HL-60 (cell line): ENCODE measurements at regions not wholly inside any gene's neighbourhood (a gene's known extent, or its start where the extent isn't known, plus 50 kb on each side); places are given as distances from the start of the nearest gene placed in this dataset.

ENCODE experiments used
- DNase-seq, 2 experiments: peaks; one replicate each; pipeline ENCODE4 v3.0.0-alpha.2; 2010 to 2020; ENCODE audit warnings: low read depth in 1 of 2, low spot score in 1 of 2
- H3K27ac ChIP-seq: fragments of 250-450 bp; sonication (Bioruptor Pico); replicated peaks from 2 replicates; pipeline ENCODE4 v1.5.1; 2020; ENCODE audit warnings: mild to moderate bottlenecking, moderate library complexity
- H3K27me3 ChIP-seq: fragments of 250-450 bp; sonication (Bioruptor Pico); 2 replicates; pipeline ENCODE4 v1.5.1; 2021; ENCODE audit warnings: mild to moderate bottlenecking, moderate library complexity; ENCODE audit not compliant: insufficient read depth, poor library complexity, severe bottlenecking
- H3K4me3 ChIP-seq: replicated peaks from 2 replicates; pipeline ENCODE4 v1.5.1; 2011; ENCODE audit warnings: mild to moderate bottlenecking, control low read depth, low read length; ENCODE audit not compliant: insufficient read depth
- CTCF ChIP-seq: IDR thresholded peaks from one replicate; pipeline ENCODE4 v1.5.1; 2011; ENCODE audit warnings: low read length, control low read depth, inconsistent platforms; ENCODE audit not compliant: insufficient read depth
- GABPA ChIP-seq: IDR thresholded peaks from 2 replicates; pipeline ENCODE4 v1.6.1; 2012; ENCODE audit warnings: low read depth
- POLR2AphosphoS5 ChIP-seq: IDR thresholded peaks from 2 replicates; pipeline ENCODE4 v1.6.1; 2012; ENCODE audit warnings: low read depth
- REST ChIP-seq: IDR thresholded peaks from 2 replicates; pipeline ENCODE4 v1.6.1; 2012; ENCODE audit warnings: low read depth; ENCODE audit not compliant: insufficient replicate concordance
- SPI1 ChIP-seq: IDR thresholded peaks from 2 replicates; pipeline ENCODE4 v1.6.1; 2012; ENCODE audit warnings: low read depth, mild to moderate bottlenecking, borderline replicate concordance

GRCh38 chr3:22759636-22760310, 443.4 kb upstream of the UBE2E2 start:
- no peak overlapping the region for H3K4me3 ChIP-seq
- no peaks in the 10 kb centered on the region for H3K27me3 ChIP-seq
- H3K27ac ChIP-seq = no peak overlapping the region
- TF ChIP-seq CTCF = no peak
- TF ChIP-seq POLR2AphosphoS5 = no peak
- TF ChIP-seq SPI1 = no peak
- no peak for TF ChIP-seq REST
- no peak for TF ChIP-seq GABPA
- no peak for DNase-seq

DNA sequence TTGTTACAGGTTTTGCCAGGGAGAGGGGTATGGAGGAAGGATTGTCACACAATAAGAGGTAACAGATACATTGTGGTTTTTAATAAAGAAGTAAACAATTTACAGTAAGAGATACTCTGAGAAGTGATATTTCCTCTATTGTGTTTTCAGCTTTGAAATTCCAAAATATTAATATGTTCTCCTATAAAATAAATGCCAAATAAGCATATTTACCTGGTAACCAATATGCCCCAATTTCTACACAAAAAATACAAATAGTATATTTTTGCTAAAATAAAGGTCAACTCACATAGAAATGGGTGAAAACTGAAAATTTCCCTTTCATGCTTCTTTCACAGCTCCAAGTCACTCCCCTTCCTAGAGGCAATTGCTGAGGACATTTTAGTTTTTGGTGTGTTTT, 437.4 kb upstream of the UBE2E2 start:
- Histone ChIP-seq H3K4me3 (no peak overlapping the region), H3K27ac (no peak overlapping the region), H3K27me3 (no peaks in the 10 kb centered on the region)
- no peak for DNase-seq
- TF ChIP-seq REST = no peak
- no peak for TF ChIP-seq CTCF
- TF ChIP-seq SPI1 = no peak
- no peak for TF ChIP-seq POLR2AphosphoS5
- TF ChIP-seq GABPA = no peak

DNA sequence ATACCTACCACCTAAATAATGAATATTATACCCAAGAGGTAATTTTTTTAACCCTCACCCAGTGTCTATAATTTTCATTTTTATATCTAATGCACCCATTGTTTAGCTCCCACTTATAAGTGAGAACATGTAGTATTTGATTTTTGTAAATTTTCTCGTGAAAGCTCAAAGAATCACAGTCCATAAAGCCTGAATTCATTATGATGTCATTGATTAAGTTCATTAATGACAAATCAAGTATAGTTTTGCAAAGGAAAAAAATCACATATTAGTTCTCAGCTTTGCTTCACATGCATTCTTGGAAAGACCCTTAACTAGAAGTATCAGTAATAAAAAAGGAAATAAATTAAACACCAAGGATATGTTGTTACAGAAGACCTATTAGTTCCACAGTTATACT, 425.3 kb upstream of the UBE2E2 start:
- TF ChIP-seq SPI1 = no peak
- no peak for TF ChIP-seq CTCF
- TF ChIP-seq GABPA = no peak
- no peak overlapping the region for H3K27ac ChIP-seq
- no peaks in the 10 kb centered on the region for H3K27me3 ChIP-seq
- DNase-seq = no peak
- H3K4me3 ChIP-seq = no peak overlapping the region

- no peak overlapping the region for H3K27ac ChIP-seq
- no peak overlapping the region for H3K4me3 ChIP-seq
- no peaks in the 10 kb centered on the region for H3K27me3 ChIP-seq
- TF ChIP-seq REST (no peak), GABPA (no peak), CTCF (no peak)
- no peak for DNase-seq
These were observed 423.4 kb upstream of the UBE2E2 start for GRCh38 chr3:22779737-22780136.
